Testis (tissue), 2 donors: ENCODE measurements at regions not wholly inside any gene's neighbourhood (a gene's known extent, or its start where the extent isn't known, plus 50 kb on each side); places are given as distances from the start of the nearest gene placed in this dataset.

Experiments
- POLR2A ChIP-seq: fragments of 450-650 bp; IDR thresholded peaks from one replicate; pipeline ENCODE4 v1.6.1; 2017; ENCODE audit warnings: antibody characterized with exemption, mild to moderate bottlenecking, moderate library complexity
- TF ChIP-seq, protein P1 (sequence below), 3 experiments: fragments of 450-650 bp in 2 of 3; fragments of 200-600 bp in 1 of 3; sonication (generic) in 1 of 3; IDR thresholded peaks; one replicate each; pipeline ENCODE4 v1.5.1; 2016 to 2019; ENCODE audit warnings: antibody characterized with exemption in 3 of 3, mild to moderate bottlenecking in 2 of 3, moderate library complexity in 1 of 3

DNA sequence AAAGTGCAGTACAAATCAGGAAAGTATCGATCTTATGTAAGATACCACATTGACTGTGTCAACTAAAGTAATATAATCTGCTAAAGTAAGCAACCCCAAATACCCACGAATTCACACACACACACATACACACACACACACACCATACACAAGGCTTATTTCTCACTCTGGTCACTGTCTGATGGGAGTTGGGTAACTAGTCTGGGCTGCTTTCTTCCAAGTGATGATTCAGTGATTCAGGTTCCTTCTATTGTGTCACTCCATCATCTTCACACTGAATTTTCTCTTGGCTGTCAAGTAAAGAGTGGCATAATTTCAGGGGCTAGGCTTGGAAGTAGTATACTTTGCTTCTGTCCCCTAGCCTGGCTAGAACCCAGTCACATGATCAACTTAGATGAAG is 104.8 kb upstream of the CCDC54 start:
- TF ChIP-seq, protein P1, sequence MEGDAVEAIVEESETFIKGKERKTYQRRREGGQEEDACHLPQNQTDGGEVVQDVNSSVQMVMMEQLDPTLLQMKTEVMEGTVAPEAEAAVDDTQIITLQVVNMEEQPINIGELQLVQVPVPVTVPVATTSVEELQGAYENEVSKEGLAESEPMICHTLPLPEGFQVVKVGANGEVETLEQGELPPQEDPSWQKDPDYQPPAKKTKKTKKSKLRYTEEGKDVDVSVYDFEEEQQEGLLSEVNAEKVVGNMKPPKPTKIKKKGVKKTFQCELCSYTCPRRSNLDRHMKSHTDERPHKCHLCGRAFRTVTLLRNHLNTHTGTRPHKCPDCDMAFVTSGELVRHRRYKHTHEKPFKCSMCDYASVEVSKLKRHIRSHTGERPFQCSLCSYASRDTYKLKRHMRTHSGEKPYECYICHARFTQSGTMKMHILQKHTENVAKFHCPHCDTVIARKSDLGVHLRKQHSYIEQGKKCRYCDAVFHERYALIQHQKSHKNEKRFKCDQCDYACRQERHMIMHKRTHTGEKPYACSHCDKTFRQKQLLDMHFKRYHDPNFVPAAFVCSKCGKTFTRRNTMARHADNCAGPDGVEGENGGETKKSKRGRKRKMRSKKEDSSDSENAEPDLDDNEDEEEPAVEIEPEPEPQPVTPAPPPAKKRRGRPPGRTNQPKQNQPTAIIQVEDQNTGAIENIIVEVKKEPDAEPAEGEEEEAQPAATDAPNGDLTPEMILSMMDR (IDR thresholded peaks at IDR 0.05): no peak
- TF ChIP-seq POLR2A: no peak
